Peyer's patch (tissue), 4 donors: ENCODE measurements at regions not wholly inside any gene's neighbourhood (a gene's known extent, or its start where the extent isn't known, plus 50 kb on each side); places are given as distances from the start of the nearest gene placed in this dataset.

Source experiments
- DNase-seq, 3 donors: peaks; one replicate each; pipeline ENCODE4 v3.0.0-alpha.2; 2017 to 2019
- H3K27ac ChIP-seq, 4 donors: fragments of 200-600 bp; sonication (generic); one replicate each; pipeline ENCODE4 v1.5.1; 2016 to 2019
- H3K27me3 ChIP-seq, 2 donors: fragments of 200-600 bp; sonication (generic); one replicate each; pipeline ENCODE4 v1.5.1; 2019
- H3K36me3 ChIP-seq, 3 donors: fragments of 200-600 bp; sonication (generic); one replicate each; pipeline ENCODE4 v1.5.1; 2016 to 2019
- H3K4me1 ChIP-seq, 4 donors: fragments of 200-600 bp; sonication (generic); one replicate each; pipeline ENCODE4 v1.5.1; 2016 to 2019
- H3K4me3 ChIP-seq, 4 donors: fragments of 200-600 bp; sonication (generic); 1 replicate in 3 of 4; 2 replicates in 1 of 4; pipeline ENCODE4 v1.5.1; 2016 to 2019; ENCODE audit warnings: mild to moderate bottlenecking in 1 of 4
- H3K9me3 ChIP-seq, 4 donors: fragments of 200-600 bp; sonication (generic); one replicate each; pipeline ENCODE4 v1.5.1; 2016 to 2019; ENCODE audit warnings: mild to moderate bottlenecking in 1 of 4
- CTCF ChIP-seq, 6 experiments: fragments of 450-650 bp in 4 of 6; fragments of 200-600 bp in 2 of 6; sonication (generic) in 1 of 6; IDR thresholded peaks; one replicate each; pipeline ENCODE4 v1.5.1; 2017 to 2019; ENCODE audit warnings: antibody characterized with exemption in 6 of 6, mild to moderate bottlenecking in 3 of 6, moderate library complexity in 1 of 6
- POLR2A ChIP-seq, 2 donors: fragments of 450-650 bp; IDR thresholded peaks; one replicate each; pipeline ENCODE4 v1.5.1; 2017; ENCODE audit warnings: antibody characterized with exemption in 2 of 2, mild to moderate bottlenecking in 2 of 2, moderate library complexity in 2 of 2

GRCh38 chr4:141576585-141577110, 59.7 kb upstream of the IL15 start:
- H3K27me3 ChIP-seq = no peaks in the 10 kb centered on the region
- H3K27ac ChIP-seq = no peak overlapping the region
- TF ChIP-seq POLR2A (IDR thresholded peaks at IDR 0.05) = no peak
- H3K36me3 ChIP-seq = no peaks in the 10 kb centered on the region
- DNase-seq = no peak
- H3K4me3 ChIP-seq = no peak overlapping the region
- H3K9me3 ChIP-seq = no peaks in the 10 kb centered on the region
- no peaks in the 10 kb centered on the region for H3K4me1 ChIP-seq

GRCh38 chr4:141578451-141578850, 57.9 kb upstream of the IL15 start:
- DNase-seq = no peak
- Histone ChIP-seq H3K36me3 (no peaks in the 10 kb centered on the region), H3K27me3 (no peaks in the 10 kb centered on the region), H3K27ac (no peak overlapping the region), H3K9me3 (no peaks in the 10 kb centered on the region), H3K4me1 (no peaks in the 10 kb centered on the region), H3K4me3 (no peak overlapping the region)
- TF ChIP-seq CTCF (IDR thresholded peaks at IDR 0.05) (no peak), POLR2A (IDR thresholded peaks at IDR 0.05) (no peak)

- H3K27ac ChIP-seq = no peak overlapping the region
- no peaks in the 10 kb centered on the region for H3K27me3 ChIP-seq
- no peaks in the 10 kb centered on the region for H3K4me1 ChIP-seq
- H3K4me3 ChIP-seq = no peak overlapping the region
- no peak for DNase-seq
- TF ChIP-seq CTCF (IDR thresholded peaks at IDR 0.05) = no peak
- TF ChIP-seq POLR2A (IDR thresholded peaks at IDR 0.05) = no peak
- H3K36me3 ChIP-seq = no peaks in the 10 kb centered on the region
- H3K9me3 ChIP-seq = no peaks in the 10 kb centered on the region
Measured at GRCh38 chr4:141580523-141580922, 55.9 kb upstream of the IL15 start.
